C1 segment of cervical spinal cord (tissue), 14 donors: ENCODE measurements at regions not wholly inside any gene's neighbourhood (a gene's known extent, or its start where the extent isn't known, plus 50 kb on each side); places are given as distances from the start of the nearest gene placed in this dataset.
"Not testable (repeated sequence)": the region's sequence is repeated elsewhere in the genome, so short reads cannot be mapped to it uniquely, and the experiment has no call there.

Source experiments
- DNase-seq, 14 donors: peaks; one replicate each; lab custom pipeline; 2025; lab: John Stamatoyannopoulos, UW

DNA sequence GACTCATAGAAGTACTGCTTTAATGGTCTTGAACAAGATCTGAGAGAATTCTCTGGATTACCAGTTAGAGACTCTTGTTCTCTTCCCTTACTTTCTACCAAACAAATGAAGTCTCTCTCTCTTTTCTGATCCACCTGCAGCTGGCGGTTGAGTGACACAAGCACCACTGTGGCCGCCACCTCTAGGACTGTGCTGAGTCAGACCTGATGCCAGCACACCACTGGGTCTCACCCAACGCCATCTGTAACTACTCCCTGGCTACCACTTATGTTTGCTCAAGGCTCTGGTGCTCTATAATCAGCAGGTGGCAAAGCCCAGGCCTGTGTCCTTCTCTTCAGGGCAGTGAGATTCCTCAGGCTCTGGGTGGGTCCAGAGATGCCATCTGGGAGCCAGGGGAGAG, 1173.5 kb downstream of the RPA4 start:
- no peak for DNase-seq

DNA sequence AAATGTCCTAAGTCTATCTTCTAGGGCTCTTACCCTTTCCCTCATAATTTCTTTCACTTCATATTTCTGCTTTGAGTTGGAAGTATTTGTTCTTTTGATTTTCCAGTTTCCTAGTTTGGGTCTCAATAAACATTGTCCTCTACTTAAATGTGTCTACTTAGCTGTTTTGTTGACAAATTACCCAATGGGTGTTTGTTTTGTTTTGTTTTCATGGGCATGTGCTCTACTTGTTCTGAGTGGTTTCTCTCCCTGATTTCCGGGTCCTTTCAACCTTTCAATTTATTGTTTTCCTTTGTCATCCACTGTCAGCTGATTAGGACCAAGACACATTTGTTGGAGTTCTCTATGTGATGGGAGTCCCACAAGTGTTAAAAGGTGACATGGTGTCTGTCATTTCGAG, 1181.4 kb downstream of the RPA4 start:
- no peak for DNase-seq

DNA sequence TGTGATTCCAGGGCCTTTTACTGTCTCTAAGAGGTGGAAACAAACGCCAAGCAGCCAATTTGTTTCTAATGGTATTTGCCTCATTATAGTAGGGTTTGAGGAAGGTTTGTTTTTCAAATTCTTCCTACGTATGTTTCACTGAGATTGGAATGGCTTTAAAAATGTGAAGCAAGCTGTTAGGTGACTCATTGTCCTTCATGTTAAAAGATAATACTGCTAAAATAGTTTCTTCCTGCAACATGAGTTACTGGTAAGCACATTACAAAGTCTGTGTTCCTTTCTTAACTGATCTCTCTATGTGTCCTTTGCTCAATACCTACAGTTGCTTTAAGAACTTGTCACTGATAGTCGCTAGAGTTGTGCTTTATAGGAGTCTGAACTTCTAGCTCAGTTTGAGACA, 1183.9 kb downstream of the RPA4 start:
- no peak for DNase-seq

DNA sequence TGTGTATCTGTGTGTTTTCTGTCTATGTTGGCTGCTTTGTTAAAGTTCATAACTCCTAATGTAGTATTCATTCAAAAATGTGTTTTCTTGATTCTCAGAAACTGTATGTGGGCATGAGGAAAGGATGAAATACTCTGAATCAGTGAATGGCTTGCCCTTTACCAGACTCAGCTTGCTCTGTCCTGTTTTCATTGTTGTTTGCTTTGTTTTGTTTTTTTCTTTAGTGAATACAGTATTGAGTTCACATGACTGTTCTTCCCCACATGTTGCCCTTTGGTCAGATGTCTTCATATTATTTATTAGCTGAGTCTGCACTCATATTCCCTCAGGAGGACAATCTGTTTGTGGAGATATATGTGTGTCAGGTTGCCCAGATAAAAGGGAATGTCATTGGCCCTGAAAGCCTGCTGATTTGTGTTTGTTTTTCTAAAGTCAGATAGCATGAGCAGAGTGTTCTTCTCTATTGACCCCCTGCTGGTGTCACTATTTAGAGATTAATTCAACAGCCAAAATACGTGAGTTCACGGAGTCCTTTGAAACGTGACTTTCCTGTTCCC, 1184.4 kb downstream of the RPA4 start:
- DNase-seq: no peak

DNA sequence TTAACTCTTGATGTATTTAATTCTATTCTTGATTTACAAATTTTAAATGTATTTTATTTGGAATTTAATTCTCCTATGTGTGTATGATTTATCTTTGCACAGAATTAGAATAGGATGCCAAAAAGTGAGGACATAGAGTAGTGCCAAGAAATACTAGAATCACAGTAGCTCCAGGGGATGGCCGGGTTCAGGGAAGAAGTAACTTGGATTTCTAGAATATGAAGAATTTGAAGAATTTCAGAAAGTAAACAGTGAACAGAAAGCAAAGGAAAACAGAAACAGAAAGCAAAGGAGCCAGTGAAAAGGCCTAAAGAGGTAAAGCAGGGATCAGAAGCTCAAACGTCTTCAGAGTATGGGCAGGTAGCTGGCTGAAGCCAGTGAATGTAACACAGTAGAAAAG, 1187.6 kb downstream of the RPA4 start:
- DNase-seq: no peak

DNA sequence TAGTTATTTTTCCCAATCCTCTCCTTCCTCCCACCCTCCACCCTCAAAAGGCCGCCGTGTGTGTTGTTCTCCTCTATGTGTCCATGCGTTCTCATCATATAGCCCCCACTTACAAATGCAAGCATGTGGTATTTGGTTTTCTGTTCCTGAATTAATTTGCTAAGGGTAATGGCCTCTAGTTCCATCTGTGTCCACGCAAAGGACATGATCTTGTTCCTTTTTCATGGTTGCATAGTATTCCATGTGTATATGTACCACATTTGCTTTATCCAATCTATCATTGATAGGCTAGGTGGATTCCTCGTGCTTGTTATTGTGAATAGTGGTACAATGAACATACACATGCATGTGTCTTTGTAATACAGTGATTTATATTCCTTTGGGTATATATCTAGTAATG, 1193.7 kb downstream of the RPA4 start:
- no peak for DNase-seq

DNA sequence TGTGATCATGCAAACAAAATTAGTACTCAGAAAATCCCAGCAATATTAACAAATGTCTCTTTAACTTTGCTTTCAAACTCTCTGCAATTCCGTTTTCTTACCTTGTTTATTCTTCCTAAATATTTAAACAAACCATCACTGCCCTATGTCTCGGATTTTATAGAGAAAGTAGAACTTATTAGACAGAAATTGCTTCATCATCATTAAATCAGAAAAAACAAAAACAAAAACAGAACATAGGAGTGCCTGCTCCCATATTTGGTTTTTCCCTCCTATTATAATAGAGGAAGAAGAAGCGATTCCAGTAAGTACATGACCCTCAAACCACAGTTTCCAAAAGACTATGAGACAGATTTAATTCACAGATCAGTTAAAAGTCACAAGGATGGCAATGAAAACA, 1228.0 kb downstream of the RPA4 start:
- DNase-seq: no peak

DNA sequence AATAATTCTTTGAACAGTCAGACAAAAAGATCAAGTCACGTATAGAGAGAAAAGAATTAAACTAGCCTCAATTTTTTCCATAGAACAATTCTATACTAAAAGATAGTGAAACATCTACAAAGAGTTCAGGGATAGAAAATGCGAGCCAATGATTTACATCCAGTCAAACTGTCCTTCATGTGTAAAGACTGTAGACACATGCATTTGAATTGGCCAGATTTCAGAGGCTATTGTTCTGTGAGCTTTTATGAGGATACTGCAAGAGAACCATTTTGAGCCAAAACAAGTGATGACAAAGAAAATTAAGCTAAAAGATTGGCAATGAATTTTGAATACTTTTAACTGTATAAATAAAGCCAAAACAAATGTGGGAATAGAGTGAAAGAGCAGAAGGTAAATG, 1230.3 kb downstream of the RPA4 start:
- no peak for DNase-seq

DNA sequence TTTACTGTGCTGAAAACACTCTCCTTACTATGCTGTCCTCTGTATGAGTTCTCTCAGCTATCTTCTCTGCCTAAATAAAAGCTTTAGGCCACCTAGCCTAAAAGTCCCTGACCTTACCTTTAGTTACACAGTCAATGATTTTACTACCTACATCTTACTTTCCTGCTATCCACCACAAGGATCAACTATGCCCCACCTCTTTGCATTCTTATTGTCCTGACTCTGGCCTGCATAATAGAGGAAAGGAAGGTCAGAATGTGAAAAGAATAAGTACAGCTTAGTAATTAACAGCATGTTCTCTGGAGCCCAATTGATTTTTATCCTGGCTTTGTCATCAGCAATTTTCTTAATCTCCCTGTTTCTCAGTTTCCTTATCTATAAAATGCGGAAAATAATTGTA, 1257.8 kb downstream of the RPA4 start:
- DNase-seq: no peak

DNA sequence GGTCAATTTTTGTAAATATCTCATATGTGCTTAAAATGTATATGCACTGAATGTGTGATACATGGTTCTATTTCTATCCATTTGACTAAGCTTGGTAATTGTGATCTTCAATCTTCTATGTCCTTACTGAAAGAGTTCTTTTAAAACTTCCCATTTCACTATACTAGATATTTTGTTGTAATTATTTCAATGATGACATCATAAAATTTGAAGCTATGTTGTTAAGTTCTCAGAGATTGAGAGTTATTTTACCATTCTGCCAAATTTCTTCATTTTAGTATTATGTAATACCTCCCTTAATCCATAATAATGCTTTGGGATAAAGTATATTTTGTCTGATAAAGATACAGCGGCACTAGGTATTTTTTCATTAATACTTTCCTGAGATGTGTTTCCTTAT, 1307.3 kb downstream of the RPA4 start:
- no peak for DNase-seq

DNA sequence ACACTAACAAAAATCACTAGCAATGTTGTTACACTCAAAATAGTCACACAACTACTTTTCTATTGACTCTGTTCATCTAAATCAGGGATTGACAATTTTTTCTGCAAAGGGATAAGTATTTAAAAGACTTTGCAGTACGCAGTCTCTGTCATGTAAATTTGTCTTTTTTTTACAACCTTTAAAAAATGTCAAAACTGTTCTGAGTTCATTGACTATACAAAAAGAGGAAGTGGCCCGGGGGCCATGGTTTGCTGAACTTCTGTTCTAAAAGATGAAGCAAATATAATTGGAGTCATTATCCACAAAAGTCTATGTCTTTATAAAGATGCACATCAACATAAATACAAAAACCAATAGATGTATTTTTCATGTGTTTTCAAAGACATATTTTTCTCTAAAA, 1310.3 kb downstream of the RPA4 start:
- DNase-seq: no peak

DNA sequence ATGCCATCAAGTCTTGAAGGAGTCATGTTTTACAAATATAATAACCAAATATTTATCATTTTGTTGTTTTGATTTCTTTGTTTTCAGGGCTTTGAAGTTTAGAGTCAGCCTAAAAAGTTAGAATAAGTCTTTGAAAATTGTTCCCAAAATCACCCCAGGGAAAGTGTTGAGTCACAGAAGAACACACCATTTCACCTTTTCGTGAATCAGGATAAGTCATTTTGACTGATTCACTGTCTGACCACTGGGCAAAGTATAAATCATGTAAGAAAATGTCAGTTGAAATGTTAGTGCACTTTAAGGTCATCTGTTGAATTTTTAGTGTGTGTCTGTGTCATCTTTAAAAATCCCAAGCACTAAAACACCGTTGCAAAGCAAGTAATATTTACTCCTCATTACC, 1320.1 kb downstream of the RPA4 start:
- DNase-seq: no peak

DNA sequence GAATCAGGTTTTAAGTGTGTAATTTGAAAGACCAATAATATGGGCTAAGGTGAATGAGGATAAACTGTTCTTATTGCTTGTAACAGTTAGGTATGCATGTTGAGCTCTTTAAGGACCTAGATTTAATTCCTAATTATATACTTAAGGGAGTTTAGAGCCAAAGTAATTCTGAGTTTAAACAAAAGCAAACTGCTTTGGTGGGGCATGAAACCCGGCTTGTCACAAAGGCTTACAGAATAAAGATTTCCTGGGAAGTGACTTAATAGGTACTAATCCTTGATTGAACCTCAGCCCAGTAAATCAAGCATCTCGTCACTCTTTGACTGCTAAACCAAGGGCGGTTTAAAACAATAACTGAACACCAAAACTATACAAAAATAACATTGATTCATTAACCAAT, 1324.2 kb downstream of the RPA4 start:
- no peak for DNase-seq

DNA sequence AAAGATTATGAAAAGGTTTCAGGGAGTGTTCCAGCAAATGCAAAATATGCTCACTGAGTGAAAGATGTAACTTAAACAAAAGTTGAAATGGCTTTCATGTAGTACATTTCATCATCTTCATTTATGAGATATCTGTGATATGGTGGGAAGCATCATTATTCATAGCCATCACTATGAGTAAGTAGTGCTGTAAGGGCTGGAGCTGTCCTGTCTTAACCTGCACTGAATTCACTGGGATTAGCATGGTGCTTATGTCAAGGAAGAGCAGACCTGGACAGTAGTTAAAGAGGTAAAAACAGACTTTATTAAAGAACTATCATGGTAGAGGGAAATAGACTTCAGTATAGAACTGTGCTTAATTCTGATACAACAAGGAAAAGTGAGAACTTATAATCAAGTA, 1347.3 kb downstream of the RPA4 start:
- DNase-seq: no peak

DNA sequence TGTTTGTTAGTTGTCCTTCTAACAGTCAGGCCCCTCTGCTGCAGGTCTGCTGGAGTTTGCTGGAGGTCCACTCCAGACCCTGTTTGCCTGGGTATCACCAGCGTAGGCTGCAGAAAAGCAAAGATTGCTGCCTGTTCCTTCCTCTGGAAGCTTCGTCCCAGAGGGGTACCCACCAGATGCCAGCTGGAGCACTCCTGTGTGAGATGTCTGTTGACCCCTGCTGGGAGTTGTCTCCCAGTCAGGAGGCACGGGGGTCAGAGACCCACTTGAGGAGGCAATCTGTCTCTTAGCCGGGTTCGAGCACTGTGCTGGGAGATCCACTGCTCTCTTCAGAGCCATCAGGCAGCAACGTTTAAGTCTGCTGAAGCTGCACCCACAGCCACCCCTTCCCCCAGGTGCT, 1356.4 kb downstream of the RPA4 start:
- not testable (repeated sequence) for DNase-seq

DNA sequence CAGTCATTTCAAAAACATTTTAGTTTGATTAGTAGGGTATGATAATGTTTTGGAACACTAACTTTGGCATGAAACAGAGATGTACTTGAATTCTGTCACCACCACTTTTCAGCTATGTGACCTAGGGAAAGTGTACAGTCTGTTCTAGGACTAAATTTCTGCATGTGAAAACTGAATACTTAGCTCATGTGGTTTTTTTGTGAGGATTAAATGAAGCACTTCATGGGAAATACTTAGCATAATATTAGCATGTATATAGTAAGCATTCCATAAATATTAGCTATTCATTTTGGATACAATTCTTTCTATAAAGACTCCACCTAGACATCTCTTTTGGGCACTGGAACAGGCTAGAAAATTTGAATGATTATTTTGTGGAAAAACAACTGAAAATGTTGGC, 1379.4 kb downstream of the RPA4 start:
- DNase-seq: no peak

DNA sequence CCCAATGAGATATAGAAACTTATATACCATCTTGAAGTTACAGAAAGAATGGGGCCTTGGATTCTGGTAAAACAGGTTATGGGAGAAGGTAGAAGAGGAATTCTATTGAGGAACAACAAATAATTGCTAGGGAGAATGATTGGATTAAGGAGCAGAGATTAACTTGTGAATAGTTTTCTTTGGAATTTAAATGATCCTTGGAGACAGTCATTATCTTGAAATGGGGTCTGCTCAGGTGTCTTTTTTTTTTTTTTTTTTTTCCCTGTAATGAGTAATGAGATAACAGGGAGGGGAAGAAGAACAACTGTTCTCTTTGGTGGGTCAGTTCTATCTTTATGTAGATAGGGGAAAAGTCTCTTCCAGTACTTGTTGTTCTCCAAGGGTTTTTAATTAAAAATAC, 1406.0 kb downstream of the RPA4 start:
- DNase-seq: no peak

DNA sequence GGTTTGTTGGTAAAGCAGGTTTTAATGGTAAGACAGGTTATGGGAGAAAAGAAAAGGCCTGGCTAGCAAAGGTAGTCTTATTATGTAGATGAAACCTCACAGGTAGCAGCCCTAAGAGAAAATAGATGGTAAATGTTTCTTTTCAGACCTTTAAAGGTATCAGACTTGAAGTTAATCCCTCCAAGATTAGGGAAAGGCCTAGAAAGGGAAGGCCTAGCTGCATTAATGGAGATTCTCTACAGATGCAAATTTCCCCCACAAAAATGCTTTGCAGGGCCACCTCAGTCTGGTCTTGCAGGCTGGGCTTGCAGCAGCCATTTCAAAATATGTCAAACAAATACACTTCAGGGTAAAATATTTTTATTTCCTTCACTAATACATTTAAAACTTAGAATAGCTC, 1410.6 kb downstream of the RPA4 start:
- no peak for DNase-seq

DNA sequence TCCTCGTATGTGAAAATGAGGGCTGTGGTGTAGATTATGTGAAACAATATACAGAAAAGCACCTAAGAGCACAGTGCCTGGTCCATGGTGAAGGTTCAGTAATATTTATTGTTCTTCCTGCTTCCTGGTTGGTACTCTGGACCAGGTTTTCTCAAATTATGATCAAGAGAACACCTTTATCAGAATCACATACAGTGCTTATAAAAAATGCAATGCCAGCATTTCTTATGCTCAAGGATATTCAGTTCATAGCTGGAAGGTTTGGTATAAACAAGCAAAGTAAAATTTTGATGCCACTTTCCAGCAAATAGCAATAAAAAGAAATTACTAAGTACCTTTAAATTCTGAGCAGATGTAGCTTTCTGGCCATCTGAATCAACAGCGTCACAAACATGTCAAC, 1412.4 kb downstream of the RPA4 start:
- DNase-seq: no peak

DNA sequence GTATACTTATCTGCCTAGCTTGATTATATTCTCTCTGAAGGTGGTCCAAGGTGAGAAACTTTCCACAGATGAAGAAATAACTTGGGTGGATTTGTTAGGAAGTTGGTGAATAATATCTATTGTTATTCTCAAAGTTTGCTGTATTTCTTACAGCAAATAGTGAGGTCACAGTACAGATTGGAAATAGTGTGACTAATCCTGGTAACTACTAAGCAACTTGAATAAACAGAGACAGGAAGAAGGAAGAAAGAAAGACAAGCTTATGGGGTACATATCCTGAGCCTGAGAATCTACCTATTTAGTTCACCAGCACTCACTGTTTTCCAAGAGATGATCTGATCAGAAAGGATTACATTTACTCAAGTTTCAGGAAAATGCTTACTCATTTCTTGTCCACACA, 1416.1 kb downstream of the RPA4 start:
- DNase-seq: no peak

DNA sequence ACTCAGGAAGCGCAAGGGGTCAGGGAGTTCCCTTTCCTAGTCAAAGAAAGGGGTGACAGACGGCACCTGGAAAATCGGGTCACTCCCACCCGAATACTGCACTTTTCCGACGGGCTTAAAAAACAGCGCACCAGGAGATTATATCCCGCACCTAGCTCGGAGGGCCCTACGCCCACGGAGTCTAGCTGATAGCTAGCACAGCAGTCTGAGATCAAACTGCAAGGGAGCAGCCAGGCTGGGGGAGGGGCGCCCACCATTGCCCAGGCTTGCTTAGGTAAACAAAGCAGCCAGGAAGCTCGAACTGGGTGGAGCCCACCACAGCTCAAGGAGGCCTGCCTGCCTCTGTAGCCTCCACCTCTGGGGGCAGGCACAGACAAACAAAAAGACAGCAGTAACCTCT, 1416.8 kb downstream of the RPA4 start:
- not testable (repeated sequence) for DNase-seq

DNA sequence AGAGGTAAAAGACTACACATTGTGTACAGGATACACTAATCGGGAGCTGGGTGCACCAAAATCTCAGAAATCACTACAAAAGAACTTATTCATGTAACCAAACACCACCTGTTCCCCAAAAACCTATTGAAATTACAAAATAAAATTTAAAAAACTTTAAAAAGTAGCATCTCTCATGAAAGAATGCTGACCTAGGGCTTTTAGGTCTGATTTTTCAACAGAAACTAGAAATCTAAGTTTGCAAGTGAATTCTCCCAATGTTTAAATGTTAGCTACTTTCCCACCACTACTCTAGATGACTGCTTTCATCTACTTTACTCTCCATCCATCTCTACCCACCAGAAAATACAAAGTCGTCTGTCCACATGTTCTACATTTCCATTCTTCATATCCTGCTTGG, 1447.7 kb downstream of the RPA4 start:
- DNase-seq: no peak

DNA sequence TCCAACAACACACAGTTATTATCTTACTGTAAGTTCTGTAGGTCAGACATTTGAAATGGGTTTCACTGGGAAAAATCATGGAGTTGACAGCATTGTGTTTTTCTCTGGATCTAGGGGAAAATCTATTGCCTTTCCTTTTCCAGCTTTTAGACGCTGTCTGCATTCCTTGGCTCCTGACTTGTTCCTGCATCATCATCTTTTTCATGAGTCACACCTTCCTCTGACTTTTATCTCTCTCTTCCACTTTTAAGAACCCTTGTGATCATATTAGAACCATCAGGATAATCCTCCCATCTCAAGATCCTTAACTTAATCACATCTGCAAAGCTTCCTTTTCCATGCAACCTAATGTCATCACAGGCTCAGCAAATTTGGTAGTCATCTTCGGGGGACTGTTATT, 1454.8 kb downstream of the RPA4 start:
- no peak for DNase-seq

DNA sequence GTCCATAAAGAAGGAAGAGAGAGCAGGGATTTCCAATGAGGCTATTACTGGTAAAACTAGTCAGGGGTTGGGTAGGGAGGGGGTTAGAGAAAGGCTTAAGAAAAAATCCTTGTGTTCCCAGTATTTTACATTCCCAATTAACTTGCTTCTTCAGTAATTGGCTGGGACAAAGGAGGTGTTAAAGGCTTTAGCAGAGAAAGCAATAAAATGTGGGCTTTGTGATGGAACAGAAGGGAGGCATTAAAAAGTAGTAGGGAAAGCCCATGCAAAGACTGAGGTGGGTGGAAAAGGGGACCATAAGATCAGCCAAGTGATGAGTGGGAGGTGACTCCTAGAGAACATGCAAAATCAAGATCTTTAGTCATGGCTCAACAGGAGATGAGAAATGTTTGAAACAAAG, 1467.2 kb downstream of the RPA4 start:
- no peak for DNase-seq

DNA sequence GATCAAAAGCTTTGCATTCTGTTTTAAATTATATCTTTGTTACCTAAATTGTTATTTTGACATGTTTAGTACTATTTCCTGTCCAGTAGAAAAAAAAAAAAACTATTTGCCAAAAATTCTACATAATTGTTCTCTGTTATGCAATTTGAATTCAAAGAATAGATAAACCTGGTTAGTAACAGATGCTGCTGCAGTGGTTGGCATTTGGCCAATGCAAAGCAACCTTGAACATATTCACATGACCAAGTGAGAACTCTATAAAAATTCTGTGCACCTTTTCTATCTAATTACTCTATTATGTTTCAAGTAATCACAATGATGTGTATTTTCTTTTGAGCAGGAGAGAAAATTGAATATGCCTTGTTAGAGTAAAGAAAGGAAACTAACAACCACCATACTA, 1473.4 kb downstream of the RPA4 start:
- DNase-seq: no peak
